ENCODE measurements at regions not wholly inside any gene's neighbourhood (a gene's known extent, or its start where the extent isn't known, plus 50 kb on each side); places are given as distances from the start of the nearest gene placed in this dataset.

- no peak for TF ChIP-seq CTCF (IDR thresholded peaks at IDR 0.05; ENCODE audit: low read depth, low read length, missing input control)
- no peak for TF ChIP-seq JUND (IDR thresholded peaks at IDR 0.05)
- TF ChIP-seq SP1 (IDR thresholded peaks at IDR 0.05): no peak
- TF ChIP-seq MAX (IDR thresholded peaks at IDR 0.05): no peak
- TF ChIP-seq RAD21 (IDR thresholded peaks at IDR 0.05): no peak
Measured at GRCh38 chr6:113425977-113426660, 431.0 kb upstream of the MARCKS start.
